C4-2B (cell line): ENCODE measurements at regions not wholly inside any gene's neighbourhood (a gene's known extent, or its start where the extent isn't known, plus 50 kb on each side); places are given as distances from the start of the nearest gene placed in this dataset.

Experiments used
- H3K27ac ChIP-seq: fragments of 450-650 bp; 2 replicates; pipeline ENCODE4 v1.5.1; 2017
- ZFX ChIP-seq: fragments of 450-650 bp; IDR thresholded peaks from 2 replicates; pipeline ENCODE4 v1.6.1; 2017
- TF ChIP-seq, protein P1 (sequence below): fragments of 450-650 bp; conservative IDR thresholded peaks from 2 replicates; pipeline ENCODE4 v1.5.1; 2017; ENCODE audit warnings: mild to moderate bottlenecking

DNA sequence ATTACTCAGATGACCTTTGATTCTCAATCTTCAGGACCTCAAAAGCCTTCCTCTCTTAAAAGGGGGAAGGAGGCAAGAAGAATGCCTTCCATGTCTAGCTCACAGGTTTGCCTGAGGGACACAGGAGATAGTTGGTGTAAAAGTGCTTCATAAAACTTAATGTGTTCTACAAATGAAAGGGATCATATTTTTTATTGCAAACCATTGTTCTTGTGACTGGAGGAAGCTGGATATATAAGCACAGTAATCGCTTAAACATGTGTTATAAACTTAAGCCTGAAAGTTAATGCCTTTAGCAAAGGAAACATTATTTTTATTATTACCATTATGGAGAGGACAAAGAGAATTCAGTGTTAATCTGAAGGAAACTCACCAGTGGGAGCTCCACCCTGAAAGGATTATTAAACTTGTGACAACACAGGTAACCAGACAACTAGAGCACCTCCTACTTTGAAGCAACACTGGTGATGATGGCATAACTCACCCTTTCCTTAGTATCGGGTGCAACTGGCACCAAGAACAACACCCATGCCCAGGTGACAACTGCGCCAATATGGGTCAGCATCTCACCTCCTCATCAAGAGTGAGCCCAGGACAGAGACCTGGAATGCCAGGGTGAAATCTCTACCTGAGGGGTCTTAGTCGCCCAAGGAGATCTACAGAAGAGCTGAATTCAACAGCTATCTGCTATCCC, 288.7 kb upstream of the PRDM1 start:
- TF ChIP-seq ZFX = no peak
- TF ChIP-seq, protein P1, sequence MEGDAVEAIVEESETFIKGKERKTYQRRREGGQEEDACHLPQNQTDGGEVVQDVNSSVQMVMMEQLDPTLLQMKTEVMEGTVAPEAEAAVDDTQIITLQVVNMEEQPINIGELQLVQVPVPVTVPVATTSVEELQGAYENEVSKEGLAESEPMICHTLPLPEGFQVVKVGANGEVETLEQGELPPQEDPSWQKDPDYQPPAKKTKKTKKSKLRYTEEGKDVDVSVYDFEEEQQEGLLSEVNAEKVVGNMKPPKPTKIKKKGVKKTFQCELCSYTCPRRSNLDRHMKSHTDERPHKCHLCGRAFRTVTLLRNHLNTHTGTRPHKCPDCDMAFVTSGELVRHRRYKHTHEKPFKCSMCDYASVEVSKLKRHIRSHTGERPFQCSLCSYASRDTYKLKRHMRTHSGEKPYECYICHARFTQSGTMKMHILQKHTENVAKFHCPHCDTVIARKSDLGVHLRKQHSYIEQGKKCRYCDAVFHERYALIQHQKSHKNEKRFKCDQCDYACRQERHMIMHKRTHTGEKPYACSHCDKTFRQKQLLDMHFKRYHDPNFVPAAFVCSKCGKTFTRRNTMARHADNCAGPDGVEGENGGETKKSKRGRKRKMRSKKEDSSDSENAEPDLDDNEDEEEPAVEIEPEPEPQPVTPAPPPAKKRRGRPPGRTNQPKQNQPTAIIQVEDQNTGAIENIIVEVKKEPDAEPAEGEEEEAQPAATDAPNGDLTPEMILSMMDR = no peak
- no peak overlapping the region for H3K27ac ChIP-seq

DNA sequence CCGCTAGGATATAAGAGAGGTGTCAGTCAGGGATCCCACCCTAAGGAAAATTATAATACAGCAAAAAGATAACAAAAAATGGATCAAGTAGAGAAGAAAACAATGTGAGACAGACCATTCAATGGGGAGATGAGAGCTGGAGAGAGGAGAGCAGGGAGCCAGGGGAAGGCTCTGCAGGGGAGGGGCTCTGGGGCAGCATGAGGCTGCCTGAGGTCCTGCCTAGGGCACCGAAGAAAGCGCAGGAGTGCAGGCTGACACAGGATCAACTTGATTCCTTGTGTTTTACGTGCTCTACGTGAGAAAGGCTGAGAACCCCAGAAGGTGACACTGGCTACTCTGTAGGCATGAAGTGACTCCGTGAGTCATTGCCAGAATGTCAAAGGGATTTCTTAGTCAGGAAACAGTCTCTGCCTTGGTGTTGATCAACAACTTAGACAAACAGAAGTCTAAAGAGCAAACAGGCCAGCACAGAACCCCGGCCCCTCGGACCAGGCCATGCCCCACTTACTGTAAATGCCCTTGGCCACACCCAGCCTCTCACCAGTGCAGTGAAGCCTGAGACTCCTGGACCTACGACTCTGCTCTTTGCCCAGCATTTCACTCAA, 290.1 kb upstream of the PRDM1 start:
- TF ChIP-seq, protein P1 = no peak
- no peak for TF ChIP-seq ZFX
- no peak overlapping the region for H3K27ac ChIP-seq

DNA sequence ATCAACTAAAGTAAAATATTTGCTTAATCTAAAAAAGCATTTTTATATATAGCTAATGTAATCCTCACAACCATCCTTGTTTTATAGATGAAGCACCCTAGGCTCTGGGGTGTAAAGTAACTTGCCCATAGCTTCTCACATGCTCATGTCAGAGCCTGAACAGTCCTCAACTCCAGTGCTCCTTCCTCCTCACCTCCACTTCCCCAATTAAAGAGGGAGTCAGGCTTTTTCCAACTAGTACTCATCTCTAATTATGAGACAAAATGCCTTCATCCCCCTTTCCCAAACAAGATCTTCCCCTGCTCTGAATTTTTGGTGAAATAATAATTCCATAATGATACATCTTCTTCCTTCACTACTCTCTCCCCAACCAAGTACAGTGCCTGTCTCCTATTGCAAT, 290.8 kb upstream of the PRDM1 start:
- no peak overlapping the region for H3K27ac ChIP-seq
- TF ChIP-seq, protein P1 = no peak
- no peak for TF ChIP-seq ZFX

- TF ChIP-seq ZFX = no peak
- TF ChIP-seq, protein P1 = no peak
- no peak overlapping the region for H3K27ac ChIP-seq
These were observed 291.3 kb upstream of the PRDM1 start for GRCh38 chr6:105794870-105795269.

DNA sequence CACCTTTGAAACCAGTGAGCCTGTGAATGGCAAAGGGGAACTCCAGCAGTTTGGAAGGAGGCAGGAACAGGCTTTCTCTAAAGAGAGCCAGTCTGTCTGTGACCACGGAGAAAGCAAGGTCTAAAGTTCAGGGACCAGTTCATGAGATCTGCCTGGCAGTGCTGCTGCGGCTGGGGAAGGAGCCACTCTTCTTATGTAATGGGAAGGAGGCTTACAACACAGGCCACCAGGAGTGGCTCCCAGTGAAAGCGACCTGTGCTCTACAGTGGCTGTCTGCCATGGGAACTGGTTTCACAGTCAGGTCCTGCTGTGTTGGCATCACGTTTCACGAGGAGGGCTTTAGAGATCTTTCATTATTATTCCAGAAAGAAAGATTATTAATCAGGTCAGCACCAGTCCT, 291.9 kb upstream of the PRDM1 start:
- H3K27ac ChIP-seq = no peak overlapping the region
- no peak for TF ChIP-seq ZFX
- TF ChIP-seq, protein P1 = no peak

- TF ChIP-seq, protein P1 = no peak; the same call in 1 of the 2 replicates
- no peak for TF ChIP-seq ZFX
- H3K27ac ChIP-seq = no peak overlapping the region
These were observed 293.0 kb upstream of the PRDM1 start for GRCh38 chr6:105793130-105793529.

DNA sequence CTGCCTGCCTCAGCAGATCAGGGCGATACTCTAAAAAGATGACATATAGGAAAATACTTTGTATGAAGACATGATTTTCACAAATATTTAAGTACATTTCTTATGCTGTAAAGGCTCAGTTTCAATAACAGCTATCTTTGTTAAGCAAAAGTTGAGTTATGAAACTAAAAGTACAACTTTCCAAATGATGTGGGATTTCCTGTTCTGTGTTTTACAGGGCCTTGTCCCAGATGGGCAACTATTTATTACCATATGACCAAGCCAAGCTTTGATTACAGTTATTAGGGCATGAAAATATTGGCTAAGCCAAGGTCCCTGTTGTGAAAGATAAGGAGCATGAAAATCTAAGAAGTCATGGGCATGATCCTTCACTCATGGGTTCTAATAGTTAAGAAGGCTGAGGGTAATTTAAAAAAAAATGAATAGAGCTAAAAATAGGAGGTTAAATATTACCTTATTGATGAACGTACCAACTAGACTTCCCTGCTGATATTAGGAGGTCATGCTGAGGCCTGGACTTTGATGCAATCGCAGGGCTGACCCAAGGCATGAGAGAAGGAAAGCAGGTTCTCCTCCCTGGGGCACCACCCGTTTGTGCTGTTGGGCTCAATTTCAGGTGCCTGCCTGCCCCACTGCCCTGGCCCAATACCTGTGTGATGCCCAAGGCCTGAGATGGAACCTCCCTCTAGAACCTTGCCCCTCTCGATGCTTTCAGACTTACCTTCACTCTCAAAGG, 294.4 kb upstream of the PRDM1 start:
- TF ChIP-seq, protein P1 = no peak
- TF ChIP-seq ZFX = no peak
- H3K27ac ChIP-seq = no peak overlapping the region
